ENCODE measurements at regions not wholly inside any gene's neighbourhood (a gene's known extent, or its start where the extent isn't known, plus 50 kb on each side); places are given as distances from the start of the nearest gene placed in this dataset.

DNA sequence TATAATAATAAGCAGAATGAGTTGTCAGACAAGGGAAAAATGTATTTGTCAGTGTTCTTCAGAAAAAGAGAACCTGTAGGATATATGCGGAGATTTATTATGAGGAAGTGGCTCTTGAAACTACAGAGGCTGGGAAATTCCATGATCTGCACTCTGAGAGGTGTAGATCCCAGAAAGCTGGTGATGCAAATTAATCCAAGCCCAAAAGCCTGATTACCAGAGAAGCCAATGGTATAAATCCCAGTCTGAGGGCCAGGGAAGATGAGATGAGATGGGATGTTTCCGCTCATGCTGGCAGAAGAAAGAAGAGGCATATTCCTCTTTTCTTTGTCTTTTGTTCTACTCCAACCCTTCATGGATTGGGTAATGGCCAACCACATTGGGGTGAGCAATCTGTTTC is 732.8 kb upstream of the IGFBP3 start:
- no peak for DNase-seq

DNA sequence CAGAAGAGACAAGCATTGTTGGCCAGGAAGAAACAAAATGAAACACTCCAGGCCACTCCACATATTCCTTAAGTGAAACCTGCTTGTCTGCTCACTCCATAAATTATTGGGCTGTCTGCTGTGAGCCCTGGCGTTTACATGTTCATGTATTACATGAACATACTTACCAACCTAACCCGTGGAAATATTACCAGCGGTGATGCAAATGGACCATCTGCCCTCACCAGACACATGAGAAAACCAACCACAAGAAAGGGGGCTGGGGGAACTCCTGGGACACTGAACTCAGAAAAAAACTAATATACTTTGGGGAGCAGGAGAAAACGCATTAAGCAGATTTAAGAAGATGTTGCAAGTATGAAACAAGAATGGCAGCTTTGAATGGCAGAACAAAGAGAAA is 731.2 kb upstream of the IGFBP3 start:
- no peak for DNase-seq

DNA sequence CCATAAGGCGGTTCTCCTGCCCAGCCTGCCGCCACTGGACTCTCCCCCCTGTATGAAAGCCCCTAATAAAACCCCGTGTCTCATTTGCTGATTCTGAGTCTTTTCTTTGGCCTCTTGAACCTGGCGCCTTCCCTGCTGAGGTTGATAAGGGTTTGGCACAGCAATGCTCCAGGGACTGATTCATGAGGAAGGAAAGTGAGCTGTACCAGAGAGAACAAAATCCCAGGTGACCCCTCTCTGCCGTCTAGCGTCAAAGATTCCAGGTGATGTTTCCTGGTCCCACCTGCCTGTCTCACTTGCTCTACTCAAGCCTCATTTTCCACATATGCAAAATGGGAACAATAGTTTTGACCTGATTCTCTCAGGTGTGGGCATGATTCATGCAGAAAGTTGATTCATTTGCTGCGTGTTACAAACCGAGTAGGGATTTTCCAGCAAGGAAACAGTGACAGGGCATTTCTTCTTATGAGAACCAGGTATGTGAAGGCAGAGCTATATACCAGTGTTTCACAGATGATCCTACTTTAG is 730.6 kb upstream of the IGFBP3 start:
- no peak for DNase-seq

DNA sequence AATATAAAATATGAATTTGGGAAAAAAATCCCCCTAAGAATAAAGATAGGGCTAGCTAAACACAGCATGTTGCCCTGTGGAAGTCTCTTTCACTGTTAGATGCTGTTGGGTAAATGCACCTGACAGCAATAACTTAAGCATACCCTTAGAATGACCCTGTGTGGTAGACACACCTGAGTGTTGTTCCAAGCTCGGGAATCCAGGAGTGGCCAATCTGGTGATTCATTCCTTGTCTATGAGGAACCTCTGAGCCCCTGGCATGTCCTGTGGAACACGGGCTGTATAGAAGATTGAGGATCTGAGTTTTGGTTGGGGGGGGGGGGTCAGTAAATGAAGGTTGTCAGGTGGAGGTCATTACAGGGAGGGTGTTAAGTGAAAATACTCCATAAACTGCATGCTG is 730.0 kb upstream of the IGFBP3 start:
- DNase-seq, result no peak

DNA sequence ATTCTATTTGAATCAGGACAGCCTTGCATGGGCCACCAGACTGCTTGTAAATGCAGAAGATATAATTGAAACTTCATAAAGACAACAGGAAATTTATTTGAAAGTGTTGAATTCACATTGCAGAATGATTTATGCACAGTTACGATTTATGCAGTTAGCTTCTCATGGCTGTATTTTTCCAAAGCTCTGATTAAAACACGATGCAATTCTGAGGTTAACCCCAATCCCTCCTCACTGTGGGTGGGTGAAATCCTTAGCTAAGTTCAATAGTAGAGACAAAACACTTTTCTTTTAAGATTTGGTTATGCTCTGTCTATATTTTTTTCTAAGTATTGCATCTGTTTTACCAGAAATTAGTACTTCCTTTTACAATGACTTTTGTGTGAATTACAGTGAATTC is 728.8 kb upstream of the IGFBP3 start:
- DNase-seq, result no peak

DNA sequence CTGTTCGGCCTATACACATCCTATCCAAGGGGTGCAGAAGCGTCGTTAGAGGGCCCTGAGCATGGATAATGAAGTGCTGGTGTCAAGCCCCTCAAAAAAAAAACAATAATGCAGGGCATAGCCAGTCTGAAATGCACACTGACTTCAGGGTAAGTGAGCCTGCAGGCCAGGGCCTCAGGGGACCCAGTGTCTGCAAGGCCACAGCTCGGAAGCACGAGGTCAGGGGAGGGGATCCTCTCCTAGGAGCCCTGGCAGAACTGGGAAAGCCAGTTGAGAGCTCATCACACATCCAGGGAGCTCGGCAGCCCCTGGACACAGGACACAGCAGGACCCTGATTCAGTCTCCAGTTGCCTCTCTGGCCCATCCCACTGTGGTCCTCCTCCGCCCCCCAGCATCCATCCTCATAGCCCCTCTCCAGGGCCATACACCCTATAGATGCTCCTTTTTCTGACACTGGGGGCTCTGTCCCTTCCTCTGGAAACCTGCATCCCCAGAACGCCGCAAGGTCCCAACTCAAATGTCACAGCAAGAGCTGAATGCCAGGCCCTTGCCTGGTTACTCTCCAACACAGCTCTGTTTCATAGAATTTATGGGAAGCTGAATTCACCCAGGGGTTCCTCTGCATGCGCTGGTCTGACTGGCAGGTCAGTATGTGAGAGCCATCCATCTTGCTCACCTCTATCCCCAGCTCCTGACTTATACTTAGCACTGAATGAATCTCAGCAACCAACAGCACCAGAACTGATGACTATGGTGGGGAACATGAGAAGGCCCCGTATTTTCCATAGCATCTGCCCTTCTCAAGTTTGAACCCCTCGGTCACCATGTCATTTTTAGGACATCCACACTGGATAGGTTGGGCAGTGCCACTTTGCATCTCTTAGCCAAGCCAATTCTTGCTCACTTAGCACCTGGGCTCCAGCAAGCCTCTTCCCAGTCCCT is 717.0 kb upstream of the IGFBP3 start:
- DNase-seq, result no peak

DNA sequence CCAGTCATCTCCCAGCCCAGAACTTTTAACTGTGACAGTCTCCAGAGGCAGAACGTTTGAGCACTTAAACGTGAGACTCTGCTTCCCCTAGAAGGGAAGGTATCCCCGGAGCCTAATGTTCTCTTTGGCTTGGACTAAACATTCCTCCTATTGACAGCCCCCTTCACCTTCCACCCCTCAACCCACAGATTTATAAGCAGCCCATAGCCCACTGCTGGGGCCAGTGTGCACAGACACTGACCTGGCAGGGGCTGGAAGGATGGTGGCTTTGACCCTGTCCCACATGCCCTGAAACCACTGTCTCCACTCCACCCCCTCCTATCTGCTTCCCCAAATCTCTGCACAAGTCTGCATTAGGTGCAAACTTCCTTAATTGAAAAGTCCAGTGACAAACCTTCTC is 715.0 kb upstream of the IGFBP3 start:
- DNase-seq, result no peak

DNA sequence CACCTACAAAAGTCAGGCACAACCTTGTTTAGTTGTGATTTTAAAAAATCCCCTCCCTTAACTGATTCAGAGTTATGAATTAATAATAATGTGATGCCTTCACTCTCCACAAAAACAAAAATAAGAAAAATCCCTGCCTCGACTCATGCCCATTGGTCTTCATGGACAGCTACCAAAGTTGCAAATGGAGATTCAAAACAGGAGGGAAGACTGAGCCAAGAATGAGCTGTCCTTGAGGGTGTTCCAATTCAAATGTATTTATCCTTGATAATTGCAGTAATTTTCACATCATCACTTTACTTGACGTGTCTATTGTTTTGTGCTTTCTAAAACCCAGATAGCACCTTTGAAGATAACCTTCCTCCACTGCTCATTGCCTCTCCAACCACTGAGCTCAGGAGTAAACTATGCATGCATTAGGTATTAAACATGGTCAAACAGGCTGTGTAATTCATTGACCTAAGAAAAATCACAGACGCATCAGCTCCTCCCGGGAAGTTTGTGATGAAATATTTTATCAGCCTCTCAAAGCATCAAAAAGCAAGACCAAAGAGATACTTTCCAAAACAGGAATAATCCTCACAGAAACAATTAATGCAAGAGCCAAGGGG is 712.7 kb upstream of the IGFBP3 start:
- no peak for DNase-seq

DNA sequence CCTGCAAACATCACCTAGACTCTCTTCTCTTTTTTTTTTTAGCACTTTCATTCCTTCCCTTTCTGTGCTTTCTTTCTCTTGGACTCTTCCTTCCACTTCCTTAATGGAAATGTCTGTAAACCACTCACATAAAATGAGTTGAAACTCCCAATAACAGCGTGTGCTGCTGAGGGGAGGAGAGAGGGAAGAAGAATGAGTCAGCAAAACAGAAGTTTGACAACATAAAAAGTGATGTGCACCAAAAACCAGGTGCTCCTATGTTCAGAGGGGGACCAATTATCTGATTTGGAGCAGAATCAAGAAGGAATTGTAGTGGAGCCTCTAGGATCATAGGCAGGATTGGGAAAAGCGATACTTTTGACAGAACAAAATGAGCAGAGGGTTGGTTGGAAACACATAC is 712.1 kb upstream of the IGFBP3 start:
- no peak for DNase-seq

DNA sequence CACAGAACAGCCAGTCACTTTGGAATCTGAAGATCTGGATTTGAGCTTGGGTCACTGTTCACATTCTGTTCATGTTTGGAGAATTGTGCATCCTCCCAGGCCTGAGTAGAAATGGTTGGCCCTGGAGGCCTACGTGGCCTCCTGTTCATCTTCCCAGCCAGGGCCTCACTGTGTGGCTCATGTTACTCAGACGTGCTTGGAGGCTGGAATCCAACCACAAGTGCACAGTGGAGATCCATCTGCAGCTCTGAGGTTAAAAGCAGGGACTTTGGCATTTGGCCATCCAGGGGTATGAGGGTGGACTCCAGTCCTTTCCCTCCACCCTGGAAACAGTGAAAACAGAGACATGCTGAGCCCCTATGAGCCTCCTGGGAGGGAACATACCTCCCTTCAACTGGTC is 709.0 kb upstream of the IGFBP3 start:
- DNase-seq, result no peak

DNA sequence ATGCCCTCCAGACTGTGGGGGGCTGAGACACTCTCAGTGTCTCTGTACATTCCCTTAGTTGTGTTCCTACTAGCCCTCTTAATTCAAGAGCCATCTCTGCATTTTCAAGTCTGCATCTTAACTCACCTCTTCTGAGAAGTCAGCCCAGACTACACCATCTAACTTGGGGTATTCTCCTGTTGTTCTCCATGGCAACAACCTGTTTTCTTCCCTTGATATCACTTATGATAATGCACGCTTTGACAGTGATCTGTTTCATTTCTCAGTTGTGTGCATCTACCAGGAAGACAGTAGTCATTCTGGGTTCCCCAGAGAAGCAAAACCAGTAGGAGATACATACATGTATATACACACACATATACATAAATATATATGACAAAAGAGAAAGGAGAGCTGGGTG is 707.3 kb upstream of the IGFBP3 start:
- no peak for DNase-seq

DNA sequence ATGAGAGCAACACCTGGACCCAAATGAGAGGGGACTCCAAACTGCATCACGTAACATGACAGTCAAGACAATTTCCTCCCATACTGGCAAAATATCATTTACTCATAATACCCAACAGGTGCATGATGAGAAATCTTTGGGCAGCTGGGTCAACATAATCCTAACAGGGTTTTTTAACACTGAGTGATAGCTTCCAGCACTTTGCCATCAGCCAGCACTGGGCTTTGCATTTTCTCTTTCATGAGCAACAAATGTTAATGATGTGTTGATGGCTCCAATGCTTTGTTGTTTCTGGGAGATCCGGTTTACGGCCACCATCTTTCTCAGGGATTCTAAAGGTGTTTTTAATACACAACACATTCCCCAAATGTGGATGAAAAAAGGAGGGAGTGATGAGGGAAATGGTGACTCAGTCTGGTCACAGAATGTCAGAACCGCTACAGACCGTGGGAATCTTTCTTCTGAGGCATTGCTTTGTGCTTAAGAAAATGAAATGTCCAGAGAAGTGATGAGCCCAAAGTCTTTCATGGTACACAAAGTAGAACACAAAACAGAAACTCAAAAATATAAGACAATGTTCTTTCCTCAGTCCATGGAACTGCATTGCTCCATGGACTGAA is 705.7 kb upstream of the IGFBP3 start:
- no peak for DNase-seq

DNA sequence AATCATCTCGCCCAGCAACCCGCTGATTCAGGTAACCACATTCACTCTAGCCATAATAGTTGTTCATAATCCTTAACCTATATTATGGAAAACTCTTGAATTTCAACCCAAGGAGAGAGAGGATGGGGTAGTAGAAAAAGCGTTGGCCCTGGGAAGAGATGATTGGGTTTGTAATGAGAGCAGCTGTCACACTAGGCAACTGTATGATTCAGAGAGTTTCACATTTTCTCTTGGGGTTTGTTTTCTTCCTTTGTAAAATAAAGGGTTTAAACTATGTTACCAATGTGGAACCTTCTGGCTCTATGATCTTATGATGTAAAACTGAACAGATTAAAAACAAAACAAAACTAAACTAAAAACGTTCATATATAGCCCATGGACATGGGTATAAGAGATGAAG is 705.2 kb upstream of the IGFBP3 start:
- no peak for DNase-seq

DNA sequence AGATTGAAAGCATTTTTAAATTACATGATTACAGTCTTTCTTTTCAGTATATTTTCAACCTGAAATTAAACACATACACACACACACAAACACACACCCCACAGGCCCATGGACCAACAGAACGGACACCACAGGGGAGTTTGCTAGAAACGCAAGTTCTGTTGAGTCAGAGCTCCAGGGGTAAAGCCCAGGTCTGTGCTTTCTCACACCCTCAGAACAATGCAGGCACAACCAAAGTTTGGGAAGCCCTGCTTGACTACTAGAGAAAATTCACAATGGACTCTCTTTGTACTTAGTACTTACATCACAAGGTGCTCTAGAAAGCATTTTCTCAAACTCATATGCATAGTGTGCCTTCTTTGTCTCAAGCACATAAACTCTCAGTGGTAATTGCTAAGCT is 704.0 kb upstream of the IGFBP3 start:
- DNase-seq, result no peak

DNA sequence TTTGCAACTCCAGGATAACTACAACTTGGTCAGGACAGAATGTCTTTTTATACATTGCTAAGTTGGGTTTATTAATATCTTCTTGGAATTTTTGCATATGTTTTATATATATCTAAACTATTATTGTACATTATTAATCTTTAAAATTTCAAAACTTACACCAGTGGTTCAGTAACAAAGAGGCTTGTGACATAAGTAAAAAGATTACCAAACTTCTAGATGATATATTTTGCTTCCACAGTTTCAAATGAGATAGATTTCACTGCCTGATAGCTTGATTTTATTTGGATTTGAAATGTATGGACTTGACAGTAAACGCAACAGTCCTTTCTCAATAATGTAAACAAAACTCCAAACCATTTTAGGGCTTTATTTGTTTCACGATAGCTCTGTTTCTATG is 701.2 kb upstream of the IGFBP3 start:
- no peak for DNase-seq

DNA sequence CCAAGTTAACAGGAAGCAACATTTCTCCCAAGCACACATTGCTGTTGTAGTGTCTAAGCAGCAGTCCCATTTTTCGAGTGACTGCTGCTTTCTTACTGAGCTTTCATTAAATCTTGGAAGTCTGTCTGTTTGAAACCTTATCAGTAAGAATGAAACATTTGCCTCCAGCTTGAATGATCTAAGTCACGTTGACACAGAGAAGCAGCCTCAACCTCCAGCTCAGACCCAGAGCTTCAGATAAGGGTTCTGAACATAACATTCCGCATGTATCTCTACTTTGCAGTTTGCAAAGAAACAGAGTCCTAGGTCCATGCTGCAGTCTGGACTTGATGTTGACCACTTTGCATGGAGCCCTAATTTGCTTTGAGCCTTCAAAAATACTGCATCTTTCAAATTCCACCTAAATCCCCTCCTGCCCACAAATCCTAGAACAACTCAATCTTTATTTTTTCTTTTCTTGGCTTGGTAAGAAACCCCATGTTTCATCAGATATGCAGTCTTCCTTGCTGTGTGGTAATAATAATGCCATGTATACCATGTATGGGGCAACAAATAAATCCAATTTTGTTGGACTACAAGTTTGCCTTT is 698.7 kb upstream of the IGFBP3 start:
- DNase-seq, result no peak

DNA sequence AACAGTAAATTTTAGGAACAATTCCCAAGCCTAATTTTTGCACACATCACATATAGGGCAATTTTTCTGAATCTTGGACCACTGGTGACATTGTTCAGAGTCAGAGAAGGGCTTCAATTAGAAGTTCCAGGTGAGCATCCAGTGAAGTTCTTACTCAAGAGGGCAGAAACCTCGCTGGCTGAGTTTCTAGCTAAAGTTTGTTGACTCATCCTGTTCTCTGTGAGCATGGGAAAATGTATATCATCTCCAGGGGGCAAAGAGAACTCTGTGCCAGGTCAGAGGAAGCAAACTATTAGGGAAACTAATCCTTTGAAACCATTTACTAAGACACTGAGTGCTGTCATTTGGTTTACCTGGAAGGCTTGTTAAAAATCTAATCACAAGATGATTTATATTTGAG is 695.6 kb upstream of the IGFBP3 start:
- DNase-seq, result no peak

DNA sequence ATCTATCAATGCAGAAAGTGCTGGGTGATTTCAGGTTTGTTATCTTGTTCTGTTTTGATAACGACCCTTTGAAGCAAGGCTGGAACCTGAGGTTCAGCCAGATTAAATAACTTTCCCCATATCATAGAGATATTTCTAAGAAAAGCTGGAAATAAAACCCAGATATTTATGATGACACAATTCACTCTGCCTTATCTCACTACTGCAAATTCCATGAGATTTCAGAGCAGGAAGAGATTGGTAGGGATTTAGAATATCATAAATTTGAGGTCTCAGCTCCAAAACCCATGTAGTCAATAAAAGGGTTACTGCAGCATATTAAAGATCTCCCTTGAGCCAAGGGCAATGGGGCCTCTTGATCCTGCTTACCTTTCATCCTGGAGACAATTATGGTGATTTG is 692.5 kb upstream of the IGFBP3 start:
- DNase-seq, result no peak

DNA sequence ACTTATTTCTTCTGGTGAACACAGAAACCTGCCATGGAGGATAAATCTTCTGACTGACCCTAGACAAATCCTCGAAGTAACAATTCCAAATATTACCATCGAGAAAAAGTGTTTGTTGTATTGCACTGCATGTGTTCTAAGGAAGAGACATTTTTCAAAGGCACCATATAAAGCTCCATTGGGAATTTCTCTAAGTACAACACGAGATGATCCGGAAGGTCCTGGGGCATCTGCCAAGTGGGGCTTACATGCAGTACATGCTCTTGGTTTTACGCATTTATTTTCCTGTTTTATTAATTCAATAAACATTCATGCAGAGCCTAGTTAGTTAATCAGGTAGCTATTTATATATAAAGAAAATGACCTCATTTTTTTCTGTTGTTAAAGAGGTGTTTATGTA is 692.0 kb upstream of the IGFBP3 start:
- no peak for DNase-seq

DNA sequence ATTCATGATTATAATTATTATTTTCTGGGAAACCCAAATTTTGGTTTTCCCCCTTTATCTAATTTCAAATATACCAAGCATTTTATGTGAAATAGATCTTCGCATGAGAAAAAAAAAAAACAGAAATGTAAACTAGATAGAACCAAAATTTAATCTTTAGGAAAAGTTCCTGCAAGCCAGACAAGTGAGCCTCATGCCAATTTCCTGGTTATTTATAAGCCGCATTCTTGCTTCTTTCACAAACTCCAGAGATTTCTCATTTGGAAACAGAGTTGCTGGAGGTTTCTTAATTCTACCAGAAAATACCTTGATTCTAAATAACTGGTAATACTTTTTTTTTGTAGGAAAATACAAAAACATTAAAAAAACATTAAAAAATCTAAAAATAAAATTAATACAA is 690.4 kb upstream of the IGFBP3 start:
- no peak for DNase-seq

DNA sequence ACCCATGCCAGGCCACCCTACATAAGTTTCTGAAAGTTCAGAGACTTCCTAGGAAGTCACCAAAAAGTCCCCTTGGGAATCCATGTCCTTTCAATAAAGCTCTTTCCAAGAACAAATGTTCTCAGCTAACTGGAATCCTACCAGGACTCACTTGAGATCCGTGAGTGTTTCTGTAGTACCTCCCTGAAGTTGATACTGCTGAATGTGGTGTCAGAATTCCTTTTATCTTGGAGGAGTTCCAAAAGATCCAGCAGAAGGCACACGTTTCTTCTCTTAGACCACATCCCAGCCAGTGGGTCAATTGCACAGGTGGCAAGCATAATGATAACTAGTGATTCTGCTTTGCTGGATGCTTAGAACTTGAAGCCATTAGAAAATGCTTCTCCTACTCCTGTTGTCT is 689.7 kb upstream of the IGFBP3 start:
- DNase-seq, result no peak

DNA sequence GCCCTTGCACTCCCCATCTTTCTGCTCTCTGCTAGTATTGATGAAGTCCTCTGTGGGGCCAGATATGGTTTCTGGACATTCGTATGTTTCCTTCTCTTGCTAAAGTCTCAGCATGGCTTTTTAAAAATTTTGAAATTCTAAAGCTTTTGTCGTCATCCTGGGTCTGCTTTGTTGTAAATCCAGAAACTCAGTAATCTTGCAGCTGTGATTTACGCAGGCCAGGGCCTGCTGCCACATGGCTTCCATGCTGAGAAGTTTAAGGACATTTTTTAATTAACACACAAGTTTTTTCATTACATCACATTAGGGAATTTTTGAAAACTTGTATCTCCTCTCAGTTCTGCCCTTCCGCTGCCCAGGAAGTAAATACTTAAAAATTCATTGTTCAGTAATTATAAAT is 686.1 kb upstream of the IGFBP3 start:
- no peak for DNase-seq

DNA sequence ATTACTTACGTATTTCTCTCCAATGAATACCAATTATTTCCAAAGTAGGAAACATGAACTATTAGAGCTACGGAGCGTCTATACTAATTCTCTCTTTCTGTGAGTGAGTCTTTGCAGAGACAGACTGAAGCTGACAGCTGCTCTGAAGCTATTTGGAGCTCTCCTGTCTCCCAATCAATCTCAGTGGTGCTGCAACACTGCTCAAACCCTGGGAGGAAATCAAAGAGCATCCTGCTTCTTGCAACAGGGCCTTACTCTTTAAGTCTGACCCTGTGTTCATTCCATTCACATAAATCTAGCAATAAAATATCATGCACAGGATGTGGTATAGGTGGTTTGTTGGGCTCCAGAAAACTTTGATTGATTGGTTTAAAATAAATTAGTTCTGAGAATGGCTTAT is 685.7 kb upstream of the IGFBP3 start:
- no peak for DNase-seq

DNA sequence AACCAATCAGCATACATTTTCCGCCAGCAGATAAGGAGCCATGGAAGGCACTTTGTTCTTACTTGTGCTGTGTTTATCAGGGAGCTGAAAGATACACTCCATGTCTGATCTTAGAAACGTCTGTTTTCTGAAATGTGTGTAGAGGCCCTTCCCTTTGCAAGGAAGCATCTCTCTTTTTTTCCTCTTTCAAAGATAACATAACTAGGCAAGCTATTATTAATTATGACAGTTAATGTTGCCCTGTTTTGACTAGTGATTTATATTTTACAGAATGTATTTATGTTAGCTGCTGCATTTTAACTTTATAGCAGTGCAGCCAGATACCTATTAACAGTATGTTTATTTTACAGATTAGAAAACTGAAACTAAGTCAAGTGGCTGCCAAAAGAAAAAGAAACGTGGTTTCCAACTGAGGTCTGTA is 683.2 kb upstream of the IGFBP3 start:
- no peak for DNase-seq

Data from CD4-positive, alpha-beta T cell treated with Interleukin-15 for 1 hour (primary cell).